ENCODE measurements at regions not wholly inside any gene's neighbourhood (a gene's known extent, or its start where the extent isn't known, plus 50 kb on each side); places are given as distances from the start of the nearest gene placed in this dataset.
"Not testable (repeated sequence)": the region's sequence is repeated elsewhere in the genome, so short reads cannot be mapped to it uniquely, and the experiment has no call there.

GRCh38 chr12:25803029-25803664, 155.3 kb upstream of the RASSF8 start:
- H2AFZ ChIP-seq (ENCODE audit: low read depth, low read length); H3K9ac ChIP-seq (ENCODE audit: low read length); H3K36me3 ChIP-seq (ENCODE audit: insufficient read depth, low read length); H3K27ac ChIP-seq (ENCODE audit: low read length); H3K27me3 ChIP-seq (ENCODE audit: insufficient read depth, low read depth, low read length); H3K4me2 ChIP-seq (ENCODE audit: low read length); H3K4me3 ChIP-seq (ENCODE audit: low read length); H3K79me2 ChIP-seq (replicated peaks; ENCODE audit: insufficient read depth, low read length); H3K9me3 ChIP-seq (ENCODE audit: low read length); H3K9me2 ChIP-seq (ENCODE audit: insufficient read depth, low read length); H3F3A ChIP-seq (ENCODE audit: insufficient read depth, low read length, poor library complexity, severe bottlenecking); H4K20me1 ChIP-seq (ENCODE audit: insufficient read depth): not testable (repeated sequence)

- not testable (repeated sequence) for H3K27me3 ChIP-seq (ENCODE audit: insufficient read depth, low read depth, low read length); H3K36me3 ChIP-seq (ENCODE audit: insufficient read depth, low read length); H3K4me2 ChIP-seq (ENCODE audit: low read length); H2AFZ ChIP-seq (ENCODE audit: low read depth, low read length); H3F3A ChIP-seq (ENCODE audit: insufficient read depth, low read length, poor library complexity, severe bottlenecking); H3K9me3 ChIP-seq (ENCODE audit: low read length); H3K27ac ChIP-seq (ENCODE audit: low read length); H4K20me1 ChIP-seq (ENCODE audit: insufficient read depth); H3K4me3 ChIP-seq (ENCODE audit: low read length); H3K9ac ChIP-seq (ENCODE audit: low read length); H3K9me2 ChIP-seq (ENCODE audit: insufficient read depth, low read length); H3K79me2 ChIP-seq (replicated peaks; ENCODE audit: insufficient read depth, low read length)
Observed at GRCh38 chr12:25804286-25804685, 154.2 kb upstream of the RASSF8 start.

- Histone ChIP-seq H3K9me2 (ENCODE audit: insufficient read depth, low read length) (no peaks in the 10 kb centered on the region), H4K20me1 (ENCODE audit: insufficient read depth) (no peaks in the 10 kb centered on the region), H3K4me3 (ENCODE audit: low read length) (no peak overlapping the region), H3K9ac (ENCODE audit: low read length) (no peak overlapping the region), H3F3A (ENCODE audit: insufficient read depth, low read length, poor library complexity, severe bottlenecking) (no peaks in the 10 kb centered on the region), H3K36me3 (ENCODE audit: insufficient read depth, low read length) (no peaks in the 10 kb centered on the region), H2AFZ (ENCODE audit: low read depth, low read length) (no peak overlapping the region), H3K4me2 (ENCODE audit: low read length) (no peak overlapping the region), H3K27ac (ENCODE audit: low read length) (no peak overlapping the region), H3K27me3 (ENCODE audit: insufficient read depth, low read depth, low read length) (no peaks in the 10 kb centered on the region), H3K79me2 (replicated peaks; ENCODE audit: insufficient read depth, low read length) (no peaks in the 10 kb centered on the region), H3K9me3 (ENCODE audit: low read length) (no peaks in the 10 kb centered on the region)
- TF ChIP-seq TAF1 (IDR thresholded peaks at IDR 0.05; ENCODE audit: low read depth) (no peak), CTCF (IDR thresholded peaks at IDR 0.05; ENCODE audit: poor library complexity, severe bottlenecking) (no peak)
Observed at GRCh38 chr12:25806271-25806670, 152.2 kb upstream of the RASSF8 start.

- no peaks in the 10 kb centered on the region for H3K79me2 ChIP-seq (replicated peaks; ENCODE audit: insufficient read depth, low read length)
- no peaks in the 10 kb centered on the region for H3K27me3 ChIP-seq (ENCODE audit: insufficient read depth, low read depth, low read length)
- no peak overlapping the region for H3K4me3 ChIP-seq (ENCODE audit: low read length)
- no peaks in the 10 kb centered on the region for H4K20me1 ChIP-seq (ENCODE audit: insufficient read depth)
- no peaks in the 10 kb centered on the region for H3F3A ChIP-seq (ENCODE audit: insufficient read depth, low read length, poor library complexity, severe bottlenecking)
- H3K9me2 ChIP-seq (ENCODE audit: insufficient read depth, low read length) = no peaks in the 10 kb centered on the region
- no peak overlapping the region for H2AFZ ChIP-seq (ENCODE audit: low read depth, low read length)
- no peak overlapping the region for H3K4me2 ChIP-seq (ENCODE audit: low read length)
- TF ChIP-seq POLR2AphosphoS5 (IDR thresholded peaks at IDR 0.05) = no peak
- no peaks in the 10 kb centered on the region for H3K36me3 ChIP-seq (ENCODE audit: insufficient read depth, low read length)
- no peaks in the 10 kb centered on the region for H3K9me3 ChIP-seq (ENCODE audit: low read length)
- H3K9ac ChIP-seq (ENCODE audit: low read length) = no peak overlapping the region
- no peak overlapping the region for H3K27ac ChIP-seq (ENCODE audit: low read length)
Observed at GRCh38 chr12:25808604-25809003, 149.9 kb upstream of the RASSF8 start.

- Histone ChIP-seq H3K9me2 (ENCODE audit: insufficient read depth, low read length) (no peaks in the 10 kb centered on the region), H2AFZ (ENCODE audit: low read depth, low read length) (no peak overlapping the region), H3K27ac (ENCODE audit: low read length) (no peak overlapping the region), H3K9me3 (ENCODE audit: low read length) (no peaks in the 10 kb centered on the region), H3F3A (ENCODE audit: insufficient read depth, low read length, poor library complexity, severe bottlenecking) (no peaks in the 10 kb centered on the region), H3K4me2 (ENCODE audit: low read length) (no peak overlapping the region), H3K27me3 (ENCODE audit: insufficient read depth, low read depth, low read length) (no peaks in the 10 kb centered on the region), H3K4me3 (ENCODE audit: low read length) (no peak overlapping the region), H3K36me3 (ENCODE audit: insufficient read depth, low read length) (no peaks in the 10 kb centered on the region), H4K20me1 (ENCODE audit: insufficient read depth) (no peaks in the 10 kb centered on the region), H3K79me2 (replicated peaks; ENCODE audit: insufficient read depth, low read length) (no peaks in the 10 kb centered on the region), H3K9ac (ENCODE audit: low read length) (no peak overlapping the region)
- no peak for TF ChIP-seq SMC3 (conservative IDR thresholded peaks at IDR 0.05; ENCODE audit: poor library complexity)
- no peak for TF ChIP-seq RAD21 (conservative IDR thresholded peaks at IDR 0.05)
- no peak for TF ChIP-seq MXI1 (conservative IDR thresholded peaks at IDR 0.05; ENCODE audit: poor library complexity, severe bottlenecking)
- TF ChIP-seq EP300 (conservative IDR thresholded peaks at IDR 0.05; ENCODE audit: poor library complexity, severe bottlenecking) = no peak
- TF ChIP-seq TAF1 (IDR thresholded peaks at IDR 0.05; ENCODE audit: low read depth) = no peak
- TF ChIP-seq POLR2AphosphoS5 (IDR thresholded peaks at IDR 0.05) = no peak
- no peak for TF ChIP-seq EZH2 (IDR thresholded peaks at IDR 0.05; ENCODE audit: borderline replicate concordance, insufficient read depth, low read length, poor library complexity, severe bottlenecking)
- no peak for TF ChIP-seq CTCF (IDR thresholded peaks at IDR 0.05; ENCODE audit: poor library complexity, severe bottlenecking)
Observed at GRCh38 chr12:25810683-25811082, 147.8 kb upstream of the RASSF8 start.

Data from neural cell (in vitro differentiated cells).